HCT116 (cell line): ENCODE measurements at regions not wholly inside any gene's neighbourhood (a gene's known extent, or its start where the extent isn't known, plus 50 kb on each side); places are given as distances from the start of the nearest gene placed in this dataset.
"Not testable (repeated sequence)": the region's sequence is repeated elsewhere in the genome, so short reads cannot be mapped to it uniquely, and the experiment has no call there.

Source experiments
- ATAC-seq: fragments of 200-7000 bp; cut with Tn5 transposase; 2 replicates; pipeline ENCODE4 v1.9.1; 2020; ENCODE audit warnings: mild to moderate bottlenecking, moderate library complexity
- BruUV-seq: library from RNA; stranded (reverse); fragments of 400-500 nt; replicated peaks from 2 replicates; lab custom pipeline; 2021; lab: Mats Ljungman, UMichigan
- CTCF ChIA-PET: fragments of 300-600 bp; sonication (Branson Sonifier 250); formaldehyde crosslinking; loops from one replicate; lab custom pipeline; 2021; ENCODE audit warnings: antibody characterized with exemption; lab: Charles Lee
- POLR2A ChIA-PET: fragments of 300-600, 350-600 bp; sonication (Branson Sonifier 250); formaldehyde crosslinking; loops from one replicate; lab custom pipeline; 2021; ENCODE audit warnings: antibody characterized with exemption; lab: Charles Lee
- RAD21 ChIA-PET, 2 experiments: fragments of 300-600 bp; sonication (Branson Sonifier 250); formaldehyde crosslinking; loops; one replicate each; lab custom pipeline; 2023; ENCODE audit warnings: low total read pairs in 2 of 2; ENCODE audit not compliant: uncharacterized antibody in 2 of 2, unreplicated experiment in 2 of 2, low non-redundant PET in 1 of 2; lab: Charles Lee
- DNase-seq: peaks from one replicate; pipeline ENCODE4 v3.0.0-alpha.2; 2010; ENCODE audit warnings: low read depth, low spot score
- H2AFZ ChIP-seq: fragments of 200-600 bp; shearing (Covaris generic), sonication (generic); 2 replicates; pipeline ENCODE4 v1.6.1; 2017; ENCODE audit warnings: low read depth, mixed run types, mixed read lengths, antibody characterized with exemption, low read length; ENCODE audit not compliant: poor library complexity, severe bottlenecking
- H3K27ac ChIP-seq: 2 replicates; pipeline ENCODE4 v1.5.1; 2012; ENCODE audit warnings: low read depth, low read length
- H3K27me3 ChIP-seq: fragments of 200-600 bp; sonication (generic); 2 replicates; pipeline ENCODE4 v1.6.1; 2016; ENCODE audit warnings: mixed run types, low read length, mixed read lengths; ENCODE audit not compliant: insufficient read depth
- H3K36me3 ChIP-seq, 2 experiments: fragments of 200-500 bp in 1 of 2; fragments of 200-600 bp in 1 of 2; sonication (Bioruptor generic) in 1 of 2; sonication (generic) in 1 of 2; 2 replicates each; pipeline versions ENCODE4 v1.5.1 to v1.6.1; 2014 to 2016; ENCODE audit warnings: low read length in 2 of 2, inconsistent platforms in 1 of 2, mixed read lengths in 1 of 2, mixed run types in 1 of 2; ENCODE audit not compliant: insufficient read depth in 2 of 2, control insufficient read depth in 1 of 2
- H3K4me1 ChIP-seq, 2 experiments: fragments of 200-600 bp in 1 of 2; sonication (generic) in 1 of 2; 2 replicates each; pipeline versions ENCODE4 v1.5.1 to v1.6.1; 2012 to 2017; ENCODE audit warnings: low read length in 2 of 2, inconsistent platforms in 1 of 2, mild to moderate bottlenecking in 1 of 2, mixed read lengths in 1 of 2, mixed run types in 1 of 2, moderate library complexity in 1 of 2; ENCODE audit not compliant: insufficient read depth in 2 of 2, control insufficient read depth in 1 of 2
- H3K4me2 ChIP-seq: fragments of 200-600 bp; sonication (generic); 2 replicates; pipeline ENCODE4 v1.6.1; 2017; ENCODE audit warnings: mixed run types, low read length, mixed read lengths
- H3K4me3 ChIP-seq, 2 experiments: fragments of 200-600 bp in 1 of 2; sonication (generic) in 1 of 2; replicated peaks in 1 of 2; 2 replicates each; pipeline ENCODE4 v1.5.1; 2011 to 2016; ENCODE audit warnings: low read length in 2 of 2, control low read depth in 1 of 2, low read depth in 1 of 2, mild to moderate bottlenecking in 1 of 2, mixed read lengths in 1 of 2, mixed run types in 1 of 2
- H3K79me2 ChIP-seq: fragments of 200-600 bp; sonication (generic); 2 replicates; pipeline ENCODE4 v1.6.1; 2017; ENCODE audit warnings: mild to moderate bottlenecking, mixed run types, low read length, moderate library complexity, mixed read lengths; ENCODE audit not compliant: insufficient read depth
- H3K9ac ChIP-seq: fragments of 200-600 bp; sonication (generic); 2 replicates; pipeline ENCODE4 v1.6.1; 2016; ENCODE audit warnings: low read length, mixed read lengths
- H3K9me2 ChIP-seq: fragments of 200-600 bp; sonication (generic), shearing (Covaris generic); 2 replicates; pipeline ENCODE4 v1.6.1; 2017; ENCODE audit warnings: mixed run types, mild to moderate bottlenecking, moderate library complexity; ENCODE audit not compliant: insufficient read depth
- H3K9me3 ChIP-seq, 2 experiments: fragments of 200-500 bp in 1 of 2; fragments of 200-600 bp in 1 of 2; sonication (Bioruptor generic) in 1 of 2; sonication (generic) in 1 of 2; 2 replicates each; pipeline ENCODE4 v1.6.1; 2014 to 2017; ENCODE audit warnings: low read length in 2 of 2, mixed read lengths in 2 of 2, inconsistent platforms in 1 of 2, low read depth in 1 of 2, mild to moderate bottlenecking in 1 of 2, mixed run types in 1 of 2, moderate library complexity in 1 of 2; ENCODE audit not compliant: control insufficient read depth in 1 of 2, insufficient read depth in 1 of 2
- H4K20me1 ChIP-seq: fragments of 200-600 bp; sonication (generic), shearing (Covaris generic); 2 replicates; pipeline ENCODE4 v1.6.1; 2017; ENCODE audit warnings: mixed run types, mild to moderate bottlenecking, moderate library complexity; ENCODE audit not compliant: insufficient read depth
- JUND ChIP-seq: IDR thresholded peaks from 2 replicates; pipeline ENCODE4 v1.6.1; 2012
- RAD21 ChIP-seq: IDR thresholded peaks from 2 replicates; pipeline ENCODE4 v1.6.1; 2012; ENCODE audit warnings: low read depth, mild to moderate bottlenecking
- YY1 ChIP-seq: IDR thresholded peaks from 2 replicates; pipeline ENCODE4 v1.6.1; 2011; ENCODE audit warnings: low read length, low read depth, moderate library complexity, mild to moderate bottlenecking; ENCODE audit not compliant: insufficient replicate concordance; ENCODE audit errors: extremely low read depth
- intact Hi-C: fragments of 100-400 bp; cut with micrococcal nuclease; formaldehyde crosslinking; loops from 2 replicates; pipeline ENCODE4 v1.10.0; 2022
- TF ChIP-seq, protein P1 (sequence below): IDR thresholded peaks from 2 replicates; pipeline ENCODE4 v1.6.1; 2011; ENCODE audit warnings: mild to moderate bottlenecking, low read length, moderate library complexity; ENCODE audit not compliant: insufficient replicate concordance; ENCODE audit errors: extremely low read depth
- TF ChIP-seq, protein P2 (sequence below), 3 experiments: fragments of 200-600 bp in 1 of 3; sonication (generic) in 1 of 3; IDR thresholded peaks in 2 of 3; conservative IDR thresholded peaks in 1 of 3; 2 replicates each; pipeline ENCODE4 v1.5.1; 2012 to 2017; ENCODE audit warnings: low read depth in 2 of 3, low read length in 2 of 3, antibody characterized with exemption in 1 of 3, borderline replicate concordance in 1 of 3, control low read depth in 1 of 3, mild to moderate bottlenecking in 1 of 3, mixed read lengths in 1 of 3, mixed run types in 1 of 3, moderate library complexity in 1 of 3; ENCODE audit not compliant: insufficient read depth in 1 of 3

DNA sequence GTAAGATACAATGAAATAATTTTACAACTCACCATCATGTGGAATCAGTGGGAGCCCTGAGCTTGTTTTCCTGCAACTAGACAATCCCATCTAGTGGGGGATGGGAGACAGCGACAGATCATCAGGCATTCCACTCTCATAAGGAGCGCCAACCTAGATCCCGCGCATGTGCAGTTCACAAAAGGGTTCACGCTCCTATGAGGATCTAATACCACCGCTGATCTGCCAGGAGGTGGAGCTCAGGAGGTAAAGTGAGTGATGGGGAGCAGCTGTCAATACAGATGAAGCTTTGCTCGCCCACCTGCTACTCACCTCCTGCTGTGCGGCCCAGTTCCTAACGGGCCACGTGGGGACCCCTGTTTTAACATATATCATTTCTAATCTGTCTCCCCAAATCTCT, 165.7 kb upstream of the MXRA5 start:
- POLR2A ChIA-PET: not testable (repeated sequence)
- CTCF ChIA-PET: interaction anchor here (1.0 kb wide), 1 partner anchor 37 kb away, joined by 3 read pairs; no protein-coding TSS in a partner anchor
- ATAC-seq: peak; percentile 94

DNA sequence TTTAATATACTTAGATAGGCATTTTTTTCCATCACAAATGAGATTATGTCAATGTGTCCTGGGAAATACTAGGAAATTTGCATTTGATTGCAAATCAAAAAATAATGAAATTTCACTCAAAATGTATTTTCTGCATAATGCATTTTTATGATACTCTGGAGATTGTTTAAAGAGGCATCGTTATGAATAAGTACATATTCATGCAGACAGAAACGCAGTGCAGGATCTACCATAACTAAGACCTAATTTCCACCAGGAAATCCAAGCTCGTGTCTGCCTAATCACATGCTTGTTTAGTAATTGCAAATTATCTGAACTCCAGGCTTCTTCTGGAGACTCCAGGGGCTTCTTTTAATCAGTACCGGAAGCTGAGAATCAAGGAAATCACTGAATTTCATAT, 163.5 kb upstream of the MXRA5 start:
- Histone ChIP-seq H3K27ac (no peak overlapping the region), H3K36me3 (no peaks in the 10 kb centered on the region), H3K27me3 (no peaks in the 10 kb centered on the region), H3K9me2 (no peaks in the 10 kb centered on the region), H3K4me2 (no peak overlapping the region), H3K79me2 (no peaks in the 10 kb centered on the region), H3K9me3 (no peaks in the 10 kb centered on the region), H2AFZ (no peak overlapping the region), H3K4me1 (no peaks in the 10 kb centered on the region), H4K20me1 (no peaks in the 10 kb centered on the region), H3K9ac (no peak overlapping the region), H3K4me3 (no peak overlapping the region)
- no peak for TF ChIP-seq YY1
- no peak for TF ChIP-seq JUND
- TF ChIP-seq, protein P1, sequence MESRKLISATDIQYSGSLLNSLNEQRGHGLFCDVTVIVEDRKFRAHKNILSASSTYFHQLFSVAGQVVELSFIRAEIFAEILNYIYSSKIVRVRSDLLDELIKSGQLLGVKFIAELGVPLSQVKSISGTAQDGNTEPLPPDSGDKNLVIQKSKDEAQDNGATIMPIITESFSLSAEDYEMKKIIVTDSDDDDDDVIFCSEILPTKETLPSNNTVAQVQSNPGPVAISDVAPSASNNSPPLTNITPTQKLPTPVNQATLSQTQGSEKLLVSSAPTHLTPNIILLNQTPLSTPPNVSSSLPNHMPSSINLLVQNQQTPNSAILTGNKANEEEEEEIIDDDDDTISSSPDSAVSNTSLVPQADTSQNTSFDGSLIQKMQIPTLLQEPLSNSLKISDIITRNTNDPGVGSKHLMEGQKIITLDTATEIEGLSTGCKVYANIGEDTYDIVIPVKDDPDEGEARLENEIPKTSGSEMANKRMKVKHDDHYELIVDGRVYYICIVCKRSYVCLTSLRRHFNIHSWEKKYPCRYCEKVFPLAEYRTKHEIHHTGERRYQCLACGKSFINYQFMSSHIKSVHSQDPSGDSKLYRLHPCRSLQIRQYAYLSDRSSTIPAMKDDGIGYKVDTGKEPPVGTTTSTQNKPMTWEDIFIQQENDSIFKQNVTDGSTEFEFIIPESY: no peak
- ATAC-seq (no peak), DNase-seq (no peak)
- intact Hi-C loops: no loop called here
- no TSS peak for BruUV-seq
- POLR2A ChIA-PET: no interaction called here
- RAD21 ChIA-PET: no interaction called here
- CTCF ChIA-PET: no interaction called here

More for the DNA sequence above, 165.7 kb upstream of the MXRA5 start:
- H3K27me3 ChIP-seq, H3K4me3 ChIP-seq, H3K9me2 ChIP-seq, intact Hi-C loops, H3K9me3 ChIP-seq, RAD21 ChIA-PET, H3K36me3 ChIP-seq, H3K79me2 ChIP-seq, H4K20me1 ChIP-seq, H2AFZ ChIP-seq, BruUV-seq, H3K27ac ChIP-seq, H3K9ac ChIP-seq, H3K4me1 ChIP-seq, H3K4me2 ChIP-seq: not testable (repeated sequence)
- TF ChIP-seq, protein P2, sequence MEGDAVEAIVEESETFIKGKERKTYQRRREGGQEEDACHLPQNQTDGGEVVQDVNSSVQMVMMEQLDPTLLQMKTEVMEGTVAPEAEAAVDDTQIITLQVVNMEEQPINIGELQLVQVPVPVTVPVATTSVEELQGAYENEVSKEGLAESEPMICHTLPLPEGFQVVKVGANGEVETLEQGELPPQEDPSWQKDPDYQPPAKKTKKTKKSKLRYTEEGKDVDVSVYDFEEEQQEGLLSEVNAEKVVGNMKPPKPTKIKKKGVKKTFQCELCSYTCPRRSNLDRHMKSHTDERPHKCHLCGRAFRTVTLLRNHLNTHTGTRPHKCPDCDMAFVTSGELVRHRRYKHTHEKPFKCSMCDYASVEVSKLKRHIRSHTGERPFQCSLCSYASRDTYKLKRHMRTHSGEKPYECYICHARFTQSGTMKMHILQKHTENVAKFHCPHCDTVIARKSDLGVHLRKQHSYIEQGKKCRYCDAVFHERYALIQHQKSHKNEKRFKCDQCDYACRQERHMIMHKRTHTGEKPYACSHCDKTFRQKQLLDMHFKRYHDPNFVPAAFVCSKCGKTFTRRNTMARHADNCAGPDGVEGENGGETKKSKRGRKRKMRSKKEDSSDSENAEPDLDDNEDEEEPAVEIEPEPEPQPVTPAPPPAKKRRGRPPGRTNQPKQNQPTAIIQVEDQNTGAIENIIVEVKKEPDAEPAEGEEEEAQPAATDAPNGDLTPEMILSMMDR (IDR thresholded peaks at IDR 0.05 in 2 of 3, conservative IDR thresholded peaks at IDR 0.05 in 1 of 3; ENCODE audit: borderline replicate concordance in 1 of 3, insufficient read depth in 1 of 3, low read depth in 2 of 3, low read length in 2 of 3): peak in 2 of 3 experiments; percentile 26 to 27; a peak in 3 of 6 replicates
- TF ChIP-seq RAD21: peak; percentile 21; the same call in 1 of the 2 replicates
- peak; percentile 40 for DNase-seq
